GM18867 (cell line): ENCODE measurements at regions not wholly inside any gene's neighbourhood (a gene's known extent, or its start where the extent isn't known, plus 50 kb on each side); places are given as distances from the start of the nearest gene placed in this dataset.

Source experiments
- ATAC-seq: cut with Tn5 transposase; IDR thresholded peaks from one replicate; pipeline ENCODE4 v1.9.1; 2021; ENCODE audit warnings: mild to moderate bottlenecking, moderate library complexity; ENCODE audit not compliant: unreplicated experiment

DNA sequence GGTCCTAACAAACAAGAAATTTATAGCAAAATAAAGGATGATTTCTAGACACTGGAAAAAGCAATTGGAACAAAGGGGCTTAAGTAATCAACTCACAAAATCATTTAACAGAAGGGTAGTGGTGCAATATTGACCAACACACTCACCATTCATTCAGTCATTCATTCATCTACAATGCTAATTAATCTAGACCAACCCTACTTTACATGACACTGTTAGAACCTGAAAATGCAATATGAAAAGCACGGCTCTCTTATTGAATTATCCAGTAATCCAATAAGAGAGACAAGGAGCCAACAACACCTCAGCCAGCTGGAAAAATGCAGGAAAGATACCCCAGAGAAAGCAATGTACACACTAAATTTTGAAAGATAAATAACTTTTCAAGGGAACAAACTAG, 310.8 kb upstream of the NR5A2 start:
- no peak for ATAC-seq

DNA sequence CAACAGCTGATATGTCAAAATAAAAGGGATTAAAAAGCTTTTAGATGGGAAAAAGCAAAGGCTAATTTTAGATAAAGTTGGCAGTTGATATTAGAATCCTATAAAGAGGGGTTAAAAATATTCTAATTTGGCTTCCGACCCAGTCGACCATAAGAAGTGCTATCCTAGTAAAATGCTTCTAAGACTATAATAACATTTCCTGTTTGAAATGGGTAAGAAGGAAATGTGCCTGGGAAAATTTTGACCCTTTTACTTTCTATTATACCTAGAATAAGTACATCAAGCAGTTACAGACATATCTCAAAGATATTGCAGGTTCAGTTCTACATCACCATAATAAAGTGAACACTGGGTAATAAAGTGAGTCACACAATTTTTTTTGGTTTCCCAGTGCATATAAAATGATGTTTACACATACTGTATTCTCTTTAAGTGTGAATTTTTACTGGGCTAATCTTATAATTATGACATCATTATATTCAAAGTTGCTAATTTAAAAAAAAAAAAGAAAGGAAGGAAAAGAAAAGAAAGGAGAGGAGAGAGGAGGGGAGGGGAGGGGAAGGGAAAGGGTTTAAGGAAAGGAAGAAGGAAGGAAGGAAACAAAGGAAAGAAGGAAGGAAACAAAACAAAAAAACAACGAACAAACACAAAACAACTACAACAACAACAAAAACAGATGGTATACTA, 308.2 kb upstream of the NR5A2 start:
- no peak for ATAC-seq

DNA sequence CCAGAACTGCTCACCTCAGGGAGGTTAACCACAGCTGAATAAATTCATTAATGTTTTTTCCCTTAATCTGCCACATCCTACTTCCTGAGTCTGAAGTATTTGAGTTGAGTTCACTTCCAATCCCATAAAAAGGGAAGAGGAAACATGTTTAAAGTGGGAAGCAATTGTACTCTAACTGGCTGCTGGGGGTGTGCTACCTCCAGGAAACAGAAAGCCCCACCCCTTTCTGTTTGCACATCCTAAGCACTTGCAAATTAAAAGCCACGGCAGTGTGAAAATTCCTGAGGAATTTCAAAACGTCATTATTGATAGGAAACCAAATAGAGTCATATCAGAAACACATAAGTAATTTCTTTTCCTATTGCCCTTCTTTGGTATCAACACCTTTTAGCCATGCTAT, 307.0 kb upstream of the NR5A2 start:
- ATAC-seq = no peak

DNA sequence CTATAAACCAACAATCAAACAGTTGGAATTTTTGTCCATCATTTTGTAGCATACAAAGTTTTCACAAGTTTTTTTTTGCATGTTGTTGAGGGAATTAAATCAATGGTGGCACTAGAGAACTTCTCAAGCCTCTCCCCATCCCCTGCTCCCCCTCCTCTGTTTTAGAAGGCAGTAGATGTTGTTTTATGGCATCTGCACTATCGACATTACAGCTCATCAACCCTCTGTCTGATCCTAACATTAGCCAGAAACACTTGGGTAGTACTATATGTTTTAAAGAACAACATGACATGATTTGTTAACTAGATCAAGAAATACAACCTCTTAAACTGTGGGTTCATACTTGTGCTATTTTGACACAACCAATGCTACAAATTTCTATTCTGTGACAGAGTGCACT, 306.5 kb upstream of the NR5A2 start:
- ATAC-seq = no peak

DNA sequence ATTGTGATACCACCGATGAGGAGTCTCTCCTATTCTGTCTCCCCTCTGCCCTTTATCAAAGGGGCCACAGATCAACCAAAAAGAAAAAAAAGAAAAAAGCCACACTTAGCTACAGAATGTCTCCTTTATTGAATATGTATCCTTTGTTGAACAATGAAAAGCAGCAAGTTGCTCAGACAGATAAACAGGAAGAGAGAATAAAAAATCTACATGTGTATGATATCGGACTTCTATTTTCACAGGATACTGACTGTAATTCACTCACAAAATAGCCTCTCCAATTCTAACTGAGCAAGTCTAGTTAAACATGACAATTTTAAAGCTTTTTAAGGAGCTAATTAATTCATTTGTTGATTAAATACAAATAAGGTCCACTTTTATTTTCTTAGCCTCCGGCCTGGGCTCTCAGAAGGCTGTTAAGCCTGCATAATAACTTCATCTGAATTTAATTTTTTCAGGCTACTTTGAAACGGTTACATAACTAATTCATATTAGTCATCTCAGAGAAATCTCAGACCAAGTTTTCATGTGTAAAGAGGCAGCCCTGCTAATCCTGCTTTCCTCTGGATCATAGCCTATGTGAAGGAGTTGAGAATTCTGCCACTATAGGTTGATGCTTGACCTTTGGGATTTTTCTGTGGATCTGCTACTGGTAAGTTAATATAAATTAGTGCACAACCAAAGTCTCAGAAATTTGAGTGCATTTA, 304.1 kb upstream of the NR5A2 start:
- no peak for ATAC-seq

DNA sequence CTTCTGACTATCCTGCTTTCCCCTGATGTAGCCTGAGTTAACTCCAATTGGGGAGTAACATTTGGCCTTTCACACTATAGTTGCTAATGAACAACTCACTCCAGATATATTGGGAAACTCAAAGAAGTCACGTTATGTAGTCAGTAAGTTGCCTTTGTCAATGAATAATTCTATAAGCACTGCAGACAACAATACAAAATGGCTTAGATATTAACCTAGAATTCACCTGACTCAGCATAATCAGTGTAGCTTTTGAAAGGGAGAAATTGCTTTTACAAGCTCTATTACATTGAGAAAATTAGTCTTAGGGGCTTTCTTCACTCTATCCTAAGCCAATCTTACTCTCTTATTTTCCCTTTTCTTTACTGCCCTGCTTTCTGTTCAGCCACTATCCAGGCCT, 303.5 kb upstream of the NR5A2 start:
- no peak for ATAC-seq

DNA sequence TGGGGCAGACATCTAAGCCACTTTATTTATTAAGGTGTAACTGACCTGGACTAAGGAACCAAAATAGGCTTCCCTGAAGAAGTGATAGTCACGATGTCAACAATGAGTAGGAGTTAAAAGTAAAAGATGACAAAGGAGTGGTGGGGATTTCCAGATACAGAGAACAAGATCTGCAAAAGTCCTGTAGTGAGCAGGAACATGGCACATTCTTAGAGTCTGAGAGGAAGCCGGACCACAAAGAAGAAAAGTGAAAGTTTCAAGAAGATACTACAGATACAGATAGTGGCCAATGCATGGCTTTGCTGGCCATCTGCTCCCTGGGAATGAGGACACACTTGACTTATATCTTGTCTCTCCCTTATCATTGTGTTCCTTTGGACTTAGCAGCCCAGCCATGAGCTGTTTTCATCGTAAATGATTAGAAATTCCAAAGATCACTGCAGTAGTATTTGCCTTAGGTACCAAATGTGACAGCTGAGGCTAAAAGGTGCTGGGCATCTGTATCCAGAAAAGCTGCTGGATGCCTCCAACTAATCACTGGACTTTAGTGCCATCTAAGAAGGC, 302.4 kb upstream of the NR5A2 start:
- peak; percentile 58 for ATAC-seq

DNA sequence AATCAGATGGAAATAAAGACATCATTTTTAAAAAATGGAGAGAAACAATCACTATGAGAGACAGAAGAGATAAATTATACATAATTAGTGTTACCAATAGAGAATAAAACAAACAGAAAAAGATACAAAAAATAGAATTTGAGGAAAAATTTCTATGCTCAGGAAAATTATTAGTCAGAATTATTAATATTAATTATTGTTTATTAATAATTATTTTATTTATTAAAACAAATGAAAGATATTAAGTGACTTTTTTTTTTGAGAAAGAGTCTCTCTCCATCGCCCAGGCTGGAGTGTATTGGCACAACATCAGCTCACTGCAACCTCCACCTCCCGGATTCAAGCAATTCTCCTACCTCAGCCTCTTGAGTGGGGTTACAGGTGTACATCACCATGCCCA, 299.8 kb upstream of the NR5A2 start:
- no peak for ATAC-seq

DNA sequence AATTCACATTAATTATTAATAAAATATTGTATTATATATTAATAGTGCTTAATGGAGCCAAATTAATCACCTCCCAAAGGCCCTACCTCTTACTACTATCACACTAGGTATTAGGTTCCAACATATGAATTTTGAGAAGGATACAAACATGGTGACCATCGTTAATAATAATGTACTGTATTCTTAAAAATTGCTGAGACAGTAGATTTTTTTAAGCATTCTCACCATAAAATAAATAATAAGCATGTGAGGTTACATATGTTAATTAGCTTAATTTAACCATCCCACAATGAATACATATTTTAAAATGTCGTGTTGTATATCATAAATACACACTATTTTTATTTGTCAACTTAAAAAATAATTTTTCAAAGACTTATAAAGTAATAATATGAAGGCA, 299.2 kb upstream of the NR5A2 start:
- no peak for ATAC-seq

DNA sequence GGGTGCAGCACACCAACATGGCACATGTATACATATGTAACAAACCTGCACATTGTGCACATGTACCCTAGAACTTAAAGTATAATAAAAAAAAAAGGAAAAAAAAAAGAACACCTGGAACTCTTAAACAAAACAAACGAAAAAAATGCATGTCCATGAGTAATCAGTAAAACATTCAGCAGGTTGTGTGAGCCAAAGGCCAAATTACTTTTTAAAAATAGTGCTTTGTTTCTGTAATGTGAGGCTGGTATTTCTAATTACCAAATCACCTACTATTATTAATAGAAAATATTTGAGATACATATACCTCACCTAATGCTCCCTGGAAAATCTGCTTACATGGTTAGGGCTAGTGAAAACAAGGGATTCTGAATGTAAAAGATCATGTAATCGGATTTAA, 294.4 kb upstream of the NR5A2 start:
- ATAC-seq = no peak

DNA sequence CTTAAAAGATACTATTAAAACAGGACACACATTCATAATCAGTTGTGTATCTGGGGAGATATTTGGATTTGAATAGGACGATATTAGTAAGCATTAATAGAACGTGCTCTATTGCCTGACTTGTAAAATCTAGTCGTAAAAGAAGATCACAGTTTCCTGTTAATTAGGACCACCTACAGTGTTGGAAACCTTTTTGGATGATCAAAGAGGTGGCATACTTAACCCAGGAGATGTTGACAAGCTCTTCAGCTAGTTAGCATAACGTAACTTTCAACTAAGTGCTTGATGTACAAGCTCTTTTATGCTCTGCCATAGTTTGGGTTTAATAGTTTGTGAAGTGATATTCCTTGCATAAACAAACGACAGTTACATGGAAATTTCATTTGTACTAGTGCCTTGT, 293.3 kb upstream of the NR5A2 start:
- ATAC-seq = no peak

DNA sequence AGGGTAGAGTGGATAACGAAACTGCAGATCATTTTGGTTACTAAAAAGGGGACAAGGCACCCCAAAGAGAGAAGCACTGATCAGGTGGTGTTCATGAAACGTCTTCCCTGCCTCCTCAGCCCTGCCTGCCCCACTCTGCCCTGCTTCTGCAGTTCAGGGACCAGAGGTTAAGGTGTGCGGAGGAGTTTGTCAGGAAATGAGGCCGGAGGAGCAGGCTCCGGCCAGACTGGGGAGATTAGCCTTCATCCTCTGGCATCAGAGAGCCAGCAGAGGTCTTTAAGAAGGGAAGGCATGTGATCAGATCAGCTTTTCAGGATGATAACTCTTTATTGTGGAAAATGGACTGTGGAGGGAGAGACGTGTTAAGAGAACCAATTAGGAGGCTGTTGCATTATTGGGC, 291.9 kb upstream of the NR5A2 start:
- no peak for ATAC-seq

DNA sequence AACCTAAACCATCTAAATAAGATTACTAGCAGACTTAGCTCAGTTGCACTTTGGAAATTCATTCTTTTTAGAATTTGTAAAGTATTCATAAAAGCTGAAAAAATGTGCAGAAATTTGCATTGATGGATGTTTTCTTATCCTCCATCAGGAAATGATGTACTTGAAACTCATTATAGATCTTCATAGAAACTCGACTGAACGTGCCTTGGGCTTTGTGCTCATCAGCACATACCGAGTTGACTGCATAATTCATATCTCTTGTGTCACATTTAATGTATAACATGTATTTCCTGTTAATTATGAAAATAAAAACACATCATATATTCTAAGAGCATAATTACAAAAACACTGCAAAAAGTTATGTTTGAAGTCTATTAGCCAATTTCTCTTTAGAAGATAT, 290.9 kb upstream of the NR5A2 start:
- ATAC-seq = no peak

DNA sequence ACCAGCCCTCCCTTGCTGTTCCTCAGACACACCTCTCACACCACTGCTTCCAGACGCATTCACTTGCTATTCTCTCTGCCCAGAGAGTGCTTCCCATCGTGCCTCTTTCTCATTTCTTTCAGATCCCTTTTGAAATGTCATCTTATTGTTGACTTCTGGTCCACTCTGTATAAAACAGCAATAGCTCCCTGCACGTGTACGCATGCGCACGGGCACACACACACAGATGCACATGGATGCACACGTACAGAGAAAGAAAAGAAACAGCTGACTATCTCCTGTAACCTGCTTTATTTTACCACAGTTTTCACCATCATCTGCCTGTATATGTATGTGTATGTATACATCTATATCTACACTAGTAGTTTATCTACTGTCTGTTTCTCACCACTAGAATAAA, 285.9 kb upstream of the NR5A2 start:
- no peak for ATAC-seq

DNA sequence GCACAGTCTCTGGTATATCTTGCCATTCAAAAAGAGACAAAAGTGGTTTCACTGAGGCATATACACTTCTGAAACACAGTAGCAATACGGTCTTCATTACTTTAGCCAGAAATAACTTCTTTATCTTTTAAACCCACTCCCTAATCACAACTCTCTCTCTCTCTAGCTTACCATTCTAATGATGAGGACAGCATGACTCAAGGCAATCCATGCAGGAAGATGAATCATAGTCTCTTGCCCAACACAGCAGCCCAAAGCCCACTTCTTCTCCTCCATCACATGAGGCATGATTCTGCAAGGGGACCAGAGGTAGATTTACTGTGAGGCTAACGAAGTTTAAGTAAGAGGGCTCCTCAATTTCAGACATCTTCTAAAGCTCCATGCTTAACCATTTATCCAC, 285.0 kb upstream of the NR5A2 start:
- no peak for ATAC-seq

DNA sequence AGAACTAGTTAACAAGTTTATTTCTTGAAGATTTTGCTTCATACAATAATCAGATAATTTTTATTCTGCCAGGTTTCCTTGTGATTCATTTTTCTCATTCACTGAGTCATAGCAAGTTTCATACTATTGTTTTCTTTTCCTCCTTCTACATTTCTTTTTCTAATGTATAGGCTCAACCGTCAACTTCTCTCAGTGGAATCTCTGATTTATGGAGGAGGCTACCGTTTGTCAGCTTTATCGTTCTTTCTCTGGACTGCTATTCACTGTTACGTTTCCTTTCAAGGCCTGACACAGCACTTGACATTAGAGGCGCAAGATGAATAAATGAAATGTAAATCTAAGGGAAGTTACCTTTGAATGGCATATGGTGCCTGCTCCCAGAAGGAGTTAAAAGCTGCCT, 284.3 kb upstream of the NR5A2 start:
- no peak for ATAC-seq

DNA sequence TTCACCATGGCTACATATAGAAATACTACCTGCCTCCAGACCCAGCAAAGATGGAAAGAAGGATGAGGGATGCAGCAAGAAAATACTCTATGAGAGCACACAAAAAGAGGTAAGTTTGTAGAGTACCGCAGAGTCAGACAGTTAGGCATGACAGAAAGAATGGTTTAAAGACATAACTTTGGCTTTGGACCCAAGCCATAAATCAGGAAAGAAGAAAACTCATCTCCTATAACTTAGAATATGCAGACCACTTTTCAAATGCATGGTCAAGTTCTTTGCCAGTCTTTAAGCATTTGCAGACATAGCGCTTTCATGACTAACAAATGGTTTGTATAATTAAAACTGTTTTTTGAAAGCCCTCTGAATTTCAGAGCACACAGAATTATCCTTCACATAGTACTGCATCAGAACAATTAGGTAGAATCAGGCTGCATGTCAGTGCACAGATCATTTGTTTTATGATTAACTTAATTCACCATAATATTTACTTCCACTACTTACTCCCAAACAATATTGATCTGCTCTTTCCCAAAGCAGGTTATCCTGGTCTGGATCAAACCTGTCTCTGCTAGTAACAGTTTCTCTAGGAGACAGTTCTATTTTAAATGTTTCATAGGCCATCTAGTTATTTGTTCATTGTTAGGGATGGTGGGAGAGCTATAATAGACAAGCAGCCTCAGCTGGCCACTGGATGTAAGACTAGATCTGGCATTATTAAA, 280.7 kb upstream of the NR5A2 start:
- ATAC-seq = no peak

DNA sequence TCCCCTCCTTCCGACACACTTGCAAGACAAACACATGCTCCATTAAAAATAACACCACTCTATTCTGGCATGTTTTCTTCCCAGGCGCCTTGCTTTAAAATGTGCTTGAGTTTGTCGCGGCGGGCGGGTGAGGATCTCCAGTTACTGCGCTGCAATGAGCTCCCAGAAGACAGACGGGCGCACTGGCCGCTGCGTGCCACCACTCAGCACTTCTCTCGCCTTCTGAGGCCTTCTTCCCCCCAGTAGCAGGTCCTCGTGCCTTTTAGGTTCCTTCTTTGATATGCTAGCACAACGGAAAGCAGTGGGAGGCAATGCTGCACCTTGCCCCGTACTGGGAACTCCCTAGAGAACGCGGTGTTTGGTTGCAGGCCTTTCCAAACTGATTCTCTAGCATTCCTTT, 279.5 kb upstream of the NR5A2 start:
- ATAC-seq = no peak

DNA sequence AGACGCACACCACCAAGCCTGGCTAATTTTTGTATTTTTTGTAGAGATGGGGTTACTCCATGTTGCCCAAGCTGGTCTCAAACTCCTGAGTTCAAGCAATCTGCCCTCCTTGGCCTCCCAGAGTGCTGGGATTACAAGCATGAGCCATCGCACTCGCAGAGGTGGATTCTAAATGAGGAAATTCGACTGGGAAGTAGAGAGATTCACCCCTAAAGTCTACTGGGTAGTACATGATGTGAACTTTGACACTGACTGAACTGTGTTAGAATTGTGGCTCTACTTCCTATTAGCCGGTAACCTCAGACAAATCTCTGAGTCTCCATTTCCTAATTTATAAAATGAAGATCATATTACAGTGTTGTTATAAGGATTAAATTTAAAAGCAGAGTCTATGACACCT, 276.0 kb upstream of the NR5A2 start:
- ATAC-seq = no peak

DNA sequence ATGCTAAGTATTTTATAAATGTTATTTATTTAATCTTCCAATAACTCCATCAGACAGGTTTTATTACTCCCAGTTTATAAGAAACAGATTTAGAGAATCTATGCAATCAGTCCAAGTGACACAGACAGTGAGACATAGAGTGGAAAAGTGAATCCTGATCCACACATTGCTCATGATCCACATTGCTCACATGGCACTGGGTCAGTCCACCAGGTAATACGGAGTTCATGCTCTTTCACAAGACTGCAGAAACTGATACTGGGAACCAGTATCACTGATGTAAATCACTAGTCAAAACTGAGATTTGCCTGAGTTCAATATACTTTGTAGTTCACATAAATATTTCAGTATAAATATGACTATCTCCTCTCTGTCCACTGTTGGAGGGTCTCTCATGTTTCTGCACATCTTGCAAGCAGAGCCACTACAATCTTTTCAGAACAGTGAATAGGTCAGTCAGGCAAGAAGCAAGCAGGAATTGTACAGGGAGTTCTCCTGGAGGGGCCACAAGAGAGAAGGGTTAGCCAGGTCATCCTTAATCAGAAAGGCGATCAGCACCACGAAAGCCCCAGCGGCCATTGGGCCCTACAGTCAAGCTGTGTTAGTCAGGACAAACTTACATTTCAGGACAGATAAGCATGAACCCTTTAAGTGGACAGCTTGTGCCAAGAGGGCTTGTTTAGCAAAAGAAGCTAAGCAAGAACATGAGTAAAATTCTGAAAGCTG, 275.4 kb upstream of the NR5A2 start:
- no peak for ATAC-seq

DNA sequence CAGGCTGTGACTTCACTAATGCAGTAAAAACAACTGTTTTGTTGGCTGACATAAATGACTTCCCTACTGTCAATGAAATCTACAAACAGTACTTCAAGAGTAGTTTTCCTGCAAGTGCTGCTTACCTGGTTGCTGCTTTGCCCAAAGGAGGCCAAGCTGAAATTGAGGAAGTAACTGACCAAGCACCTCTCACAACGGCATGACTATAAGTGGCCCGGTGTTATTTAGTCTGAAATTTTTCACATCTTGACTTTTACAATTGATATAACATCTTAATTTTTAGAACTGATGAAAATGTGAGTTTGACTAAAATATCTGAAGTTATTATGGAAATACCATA, 274.9 kb upstream of the NR5A2 start:
- no peak for ATAC-seq
